ENCODE measurements at regions not wholly inside any gene's neighbourhood (a gene's known extent, or its start where the extent isn't known, plus 50 kb on each side); places are given as distances from the start of the nearest gene placed in this dataset.
"Not testable (repeated sequence)": the region's sequence is repeated elsewhere in the genome, so short reads cannot be mapped to it uniquely, and the experiment has no call there.

DNA sequence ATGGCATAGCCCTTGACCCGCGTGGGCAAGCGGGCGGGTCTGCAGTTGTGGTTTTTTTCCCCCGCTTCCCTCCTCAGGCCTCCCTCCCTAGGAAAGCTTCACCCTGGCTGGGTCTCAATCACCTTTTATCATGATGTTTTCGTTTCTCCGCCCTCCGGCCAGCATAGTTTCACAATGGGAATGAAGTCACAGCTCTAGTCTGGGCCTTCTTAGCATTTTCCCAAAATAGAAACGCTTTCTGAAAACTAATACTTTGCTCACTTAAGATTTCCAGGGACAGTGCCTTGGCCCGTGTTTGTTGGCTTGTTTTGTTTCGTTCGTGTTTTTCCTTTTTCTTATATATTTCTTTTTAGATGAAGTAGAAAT, 344.8 kb upstream of the DEFB115 start:
- TF ChIP-seq, protein P1, sequence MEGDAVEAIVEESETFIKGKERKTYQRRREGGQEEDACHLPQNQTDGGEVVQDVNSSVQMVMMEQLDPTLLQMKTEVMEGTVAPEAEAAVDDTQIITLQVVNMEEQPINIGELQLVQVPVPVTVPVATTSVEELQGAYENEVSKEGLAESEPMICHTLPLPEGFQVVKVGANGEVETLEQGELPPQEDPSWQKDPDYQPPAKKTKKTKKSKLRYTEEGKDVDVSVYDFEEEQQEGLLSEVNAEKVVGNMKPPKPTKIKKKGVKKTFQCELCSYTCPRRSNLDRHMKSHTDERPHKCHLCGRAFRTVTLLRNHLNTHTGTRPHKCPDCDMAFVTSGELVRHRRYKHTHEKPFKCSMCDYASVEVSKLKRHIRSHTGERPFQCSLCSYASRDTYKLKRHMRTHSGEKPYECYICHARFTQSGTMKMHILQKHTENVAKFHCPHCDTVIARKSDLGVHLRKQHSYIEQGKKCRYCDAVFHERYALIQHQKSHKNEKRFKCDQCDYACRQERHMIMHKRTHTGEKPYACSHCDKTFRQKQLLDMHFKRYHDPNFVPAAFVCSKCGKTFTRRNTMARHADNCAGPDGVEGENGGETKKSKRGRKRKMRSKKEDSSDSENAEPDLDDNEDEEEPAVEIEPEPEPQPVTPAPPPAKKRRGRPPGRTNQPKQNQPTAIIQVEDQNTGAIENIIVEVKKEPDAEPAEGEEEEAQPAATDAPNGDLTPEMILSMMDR (IDR thresholded peaks at IDR 0.05) = not testable (repeated sequence)
- TF ChIP-seq POLR2A (IDR thresholded peaks at IDR 0.05) = not testable (repeated sequence)

Measured in Peyer's patch (tissue), 4 donors.